Type B pancreatic cell (in vitro differentiated cells): ENCODE measurements at regions not wholly inside any gene's neighbourhood (a gene's known extent, or its start where the extent isn't known, plus 50 kb on each side); places are given as distances from the start of the nearest gene placed in this dataset.

Experiments used
- DNase-seq: peaks from one replicate; pipeline ENCODE4 v3.0.0; 2021; ENCODE audit warnings: mixed read lengths; ENCODE audit not compliant: unreplicated experiment; ENCODE audit errors: extremely low spot score
- H3K27ac Mint-ChIP-seq: 2 replicates; pipeline ENCODE4 v1.8.0; 2021; ENCODE audit warnings: mild to moderate bottlenecking, mixed read lengths
- H3K27me3 Mint-ChIP-seq: 2 replicates; pipeline ENCODE4 v1.8.0; 2021; ENCODE audit warnings: mixed read lengths
- H3K36me3 Mint-ChIP-seq: 2 replicates; pipeline ENCODE4 v1.8.0; 2021; ENCODE audit warnings: mixed read lengths
- H3K4me1 Mint-ChIP-seq: one replicate; pipeline ENCODE4 v1.8.0; 2021; ENCODE audit warnings: mixed read lengths; ENCODE audit not compliant: unreplicated experiment
- H3K4me3 Mint-ChIP-seq: 2 replicates; pipeline ENCODE4 v1.8.0; 2021; ENCODE audit warnings: mild to moderate bottlenecking, mixed read lengths
- H3K9me3 Mint-ChIP-seq: 2 replicates; pipeline ENCODE4 v1.8.0; 2021; ENCODE audit warnings: mixed read lengths
- TF ChIP-seq, protein P1 (sequence below): fragments of 200-600 bp; sonication (generic); conservative IDR thresholded peaks from 2 replicates; pipeline ENCODE4 v1.5.0; 2021; ENCODE audit warnings: antibody characterized with exemption, mild to moderate bottlenecking

DNA sequence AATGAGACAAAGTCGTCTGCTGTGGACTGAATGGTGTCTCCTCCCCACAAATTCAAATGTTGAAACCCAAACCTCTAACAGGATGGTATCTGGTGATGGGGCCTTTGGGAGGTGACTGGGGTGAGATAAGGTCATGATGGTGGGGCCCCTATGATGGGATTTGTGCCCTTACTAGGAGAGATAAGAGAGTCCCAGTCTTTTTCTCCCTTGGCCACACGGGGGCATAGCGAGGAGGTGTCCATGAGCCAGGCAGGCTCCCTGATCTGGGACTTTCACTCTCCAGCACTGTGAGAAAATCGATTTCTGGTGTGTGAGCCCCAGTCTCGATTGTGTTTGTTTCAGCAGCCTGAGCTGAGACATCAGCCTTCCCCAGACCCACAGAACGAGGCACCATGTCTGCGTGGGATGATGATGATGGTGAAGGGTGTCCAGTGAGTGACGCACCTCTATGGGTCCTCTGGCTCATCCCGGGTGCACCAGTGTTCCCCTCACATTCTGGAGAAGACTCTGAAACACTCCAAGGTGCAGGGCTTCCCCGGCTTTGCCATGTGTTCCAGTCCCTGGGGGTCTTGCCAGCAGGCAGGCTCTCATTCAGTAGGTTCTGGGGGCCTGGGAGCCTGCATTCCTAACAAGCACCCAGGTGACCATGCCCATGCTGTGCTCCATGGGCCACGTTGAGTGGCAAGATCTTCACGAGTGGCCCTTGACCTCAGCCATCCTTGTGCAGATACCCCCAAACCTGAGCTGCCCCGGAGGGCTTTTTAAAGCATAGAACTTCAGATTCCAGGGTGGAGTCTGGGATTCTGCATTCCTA is 363.0 kb downstream of the CTTN start:
- TF ChIP-seq, protein P1, sequence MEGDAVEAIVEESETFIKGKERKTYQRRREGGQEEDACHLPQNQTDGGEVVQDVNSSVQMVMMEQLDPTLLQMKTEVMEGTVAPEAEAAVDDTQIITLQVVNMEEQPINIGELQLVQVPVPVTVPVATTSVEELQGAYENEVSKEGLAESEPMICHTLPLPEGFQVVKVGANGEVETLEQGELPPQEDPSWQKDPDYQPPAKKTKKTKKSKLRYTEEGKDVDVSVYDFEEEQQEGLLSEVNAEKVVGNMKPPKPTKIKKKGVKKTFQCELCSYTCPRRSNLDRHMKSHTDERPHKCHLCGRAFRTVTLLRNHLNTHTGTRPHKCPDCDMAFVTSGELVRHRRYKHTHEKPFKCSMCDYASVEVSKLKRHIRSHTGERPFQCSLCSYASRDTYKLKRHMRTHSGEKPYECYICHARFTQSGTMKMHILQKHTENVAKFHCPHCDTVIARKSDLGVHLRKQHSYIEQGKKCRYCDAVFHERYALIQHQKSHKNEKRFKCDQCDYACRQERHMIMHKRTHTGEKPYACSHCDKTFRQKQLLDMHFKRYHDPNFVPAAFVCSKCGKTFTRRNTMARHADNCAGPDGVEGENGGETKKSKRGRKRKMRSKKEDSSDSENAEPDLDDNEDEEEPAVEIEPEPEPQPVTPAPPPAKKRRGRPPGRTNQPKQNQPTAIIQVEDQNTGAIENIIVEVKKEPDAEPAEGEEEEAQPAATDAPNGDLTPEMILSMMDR = no peak
- H3K27ac Mint-ChIP-seq = no peak overlapping the region
- H3K36me3 Mint-ChIP-seq = no peaks in the 10 kb centered on the region
- no peaks in the 10 kb centered on the region for H3K4me1 Mint-ChIP-seq
- no peaks in the 10 kb centered on the region for H3K9me3 Mint-ChIP-seq
- no peaks in the 10 kb centered on the region for H3K27me3 Mint-ChIP-seq
- H3K4me3 Mint-ChIP-seq = no peak overlapping the region
- no peak for DNase-seq

DNA sequence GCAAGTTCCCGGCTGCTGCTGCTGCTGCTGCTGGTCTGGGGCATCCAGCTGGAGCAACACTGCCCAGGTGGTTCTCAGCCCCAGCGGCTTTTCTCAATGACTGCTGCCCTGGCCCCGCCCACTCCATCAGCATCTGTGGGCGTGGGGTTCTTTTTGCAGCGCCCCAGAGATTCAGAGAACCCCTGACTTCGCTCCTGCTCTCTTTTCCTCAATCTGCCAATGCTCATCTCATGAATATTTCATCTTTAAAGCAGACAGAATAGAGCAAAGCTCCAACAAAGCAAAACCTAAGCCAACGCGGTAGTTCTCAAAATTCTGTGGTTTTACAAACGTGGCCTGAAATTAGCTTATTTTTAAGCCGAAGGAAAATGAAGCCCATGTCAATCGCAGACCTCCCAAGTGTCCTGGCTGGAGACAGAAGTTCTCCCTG is 363.6 kb downstream of the CTTN start:
- Mint-ChIP-seq H3K4me1 (no peaks in the 10 kb centered on the region), H3K4me3 (no peak overlapping the region), H3K27me3 (no peaks in the 10 kb centered on the region), H3K27ac (no peak overlapping the region), H3K36me3 (no peaks in the 10 kb centered on the region), H3K9me3 (no peaks in the 10 kb centered on the region)
- DNase-seq = no peak
- TF ChIP-seq, protein P1 = no peak

DNA sequence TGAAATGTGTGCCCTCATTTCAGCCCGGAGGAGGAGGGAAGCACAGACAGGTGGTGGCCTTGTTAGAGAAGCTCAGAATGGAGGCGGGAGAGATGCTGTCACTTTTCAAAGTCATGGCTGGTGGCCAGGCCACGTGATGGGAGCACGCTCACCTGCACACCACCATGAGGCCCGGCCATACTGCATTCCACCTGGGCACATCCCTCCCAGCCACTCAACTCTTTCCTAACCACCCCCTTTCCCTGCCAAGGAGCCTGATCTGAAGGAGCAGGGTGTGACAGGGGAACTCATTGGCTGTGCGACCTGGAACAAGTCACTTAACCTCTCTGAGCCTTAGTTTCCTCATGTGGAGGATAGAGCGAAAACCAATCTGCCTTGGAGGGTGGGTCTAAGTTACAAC is 364.5 kb downstream of the CTTN start:
- no peaks in the 10 kb centered on the region for H3K36me3 Mint-ChIP-seq
- no peak for DNase-seq
- H3K27me3 Mint-ChIP-seq = no peaks in the 10 kb centered on the region
- H3K4me3 Mint-ChIP-seq = no peak overlapping the region
- H3K27ac Mint-ChIP-seq = no peak overlapping the region
- no peaks in the 10 kb centered on the region for H3K4me1 Mint-ChIP-seq
- H3K9me3 Mint-ChIP-seq = no peaks in the 10 kb centered on the region
- TF ChIP-seq, protein P1 = no peak

DNA sequence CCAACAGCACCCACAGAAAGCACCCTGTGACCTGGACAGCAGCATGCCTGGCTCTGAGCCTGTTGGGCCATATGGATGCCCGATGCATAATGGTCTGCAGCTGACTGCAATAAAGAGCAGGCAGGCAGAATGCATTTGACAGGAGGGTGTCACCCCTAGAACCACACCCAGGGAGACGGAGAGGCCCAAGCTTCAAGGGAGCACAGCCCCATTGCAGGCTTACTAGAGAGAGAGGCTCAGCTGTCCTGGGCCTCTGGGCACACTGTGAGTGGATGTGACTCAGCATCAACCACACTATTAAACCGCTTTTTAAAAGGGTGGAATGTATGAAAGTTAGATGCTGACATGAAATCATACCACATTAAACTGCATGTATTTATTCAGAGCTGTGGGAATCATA is 365.3 kb downstream of the CTTN start:
- no peak for DNase-seq
- H3K4me3 Mint-ChIP-seq = no peak overlapping the region
- no peaks in the 10 kb centered on the region for H3K9me3 Mint-ChIP-seq
- H3K27me3 Mint-ChIP-seq = no peaks in the 10 kb centered on the region
- TF ChIP-seq, protein P1 = no peak
- H3K27ac Mint-ChIP-seq = no peak overlapping the region
- no peaks in the 10 kb centered on the region for H3K36me3 Mint-ChIP-seq
- no peaks in the 10 kb centered on the region for H3K4me1 Mint-ChIP-seq

DNA sequence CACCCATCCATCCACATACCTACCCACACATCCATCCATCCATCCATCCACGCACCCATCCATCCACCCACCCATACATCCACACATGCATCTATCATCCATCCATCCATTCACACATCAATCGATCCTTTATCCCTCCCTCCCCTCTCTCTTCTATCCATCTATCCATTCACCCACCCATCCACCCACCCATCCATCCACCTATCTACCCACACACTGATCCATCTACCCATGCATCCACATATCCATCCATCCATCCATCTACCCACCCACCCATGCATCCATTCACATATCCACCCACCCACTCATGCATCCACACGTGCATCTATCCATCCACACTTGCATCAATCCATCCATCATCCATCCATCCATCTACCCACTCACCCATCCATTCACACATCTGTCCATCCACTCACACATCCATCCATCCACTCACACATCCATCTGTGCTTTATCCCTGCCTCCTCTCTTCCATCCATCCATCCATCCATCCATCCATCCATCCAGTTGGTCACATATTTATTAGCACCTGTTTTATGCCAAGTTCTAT is 366.1 kb downstream of the CTTN start:
- Mint-ChIP-seq H3K27me3 (no peaks in the 10 kb centered on the region), H3K27ac (no peak overlapping the region), H3K4me1 (no peaks in the 10 kb centered on the region), H3K36me3 (no peaks in the 10 kb centered on the region), H3K9me3 (no peaks in the 10 kb centered on the region), H3K4me3 (no peak overlapping the region)
- TF ChIP-seq, protein P1 = no peak
- no peak for DNase-seq
